ENCODE measurements at regions not wholly inside any gene's neighbourhood (a gene's known extent, or its start where the extent isn't known, plus 50 kb on each side); places are given as distances from the start of the nearest gene placed in this dataset.
A peak's percentile ranks its signal among the peaks of the same experiment; 100 is the strongest.

- Histone ChIP-seq H3K9me3 (ENCODE audit: insufficient read depth, low read depth, low read length) (no peaks in the 10 kb centered on the region), H4K8ac (ENCODE audit: low read depth, low read length) (no peak overlapping the region), H3K23ac (ENCODE audit: low read length) (no peak overlapping the region), H3K79me2 (ENCODE audit: control insufficient read depth, insufficient read depth, low read length, poor library complexity) (no peaks in the 10 kb centered on the region), H3K4me2 (ENCODE audit: low read length) (no peak overlapping the region), H3K18ac (ENCODE audit: low read length) (no peak overlapping the region), H2BK5ac (ENCODE audit: low read depth, low read length, poor library complexity) (no peak overlapping the region), H2AFZ (ENCODE audit: insufficient read depth, low read length, poor library complexity) (no peak overlapping the region), H3K4me1 (ENCODE audit: control insufficient read depth in 1 of 2, insufficient read depth in 2 of 2, low read length in 2 of 2) (no peaks in the 10 kb centered on the region), H3K14ac (ENCODE audit: low read length) (no peak overlapping the region), H3K4ac (ENCODE audit: low read depth, low read length) (no peak overlapping the region), H2AK5ac (ENCODE audit: low read length) (no peak overlapping the region), H4K91ac (ENCODE audit: low read depth, low read length) (no peak overlapping the region), H3K4me3 (ENCODE audit: low read depth, low read length) (no peak overlapping the region), H4K12ac (ENCODE audit: low read depth, low read length) (no peak overlapping the region), H2BK12ac (ENCODE audit: low read length) (no peak overlapping the region), H3K9ac (ENCODE audit: low read length) (no peak overlapping the region), H3K36me3 (ENCODE audit: control insufficient read depth in 1 of 2, insufficient read depth in 2 of 2, low read length in 2 of 2) (no peaks in the 10 kb centered on the region), H2BK120ac (ENCODE audit: insufficient read depth, low read length, poor library complexity) (no peak overlapping the region), H3K79me1 (ENCODE audit: low read length) (no peaks in the 10 kb centered on the region), H3K27me3 (ENCODE audit: insufficient read depth, low read length) (no peaks in the 10 kb centered on the region), H3K27ac (ENCODE audit: low read depth, low read length) (no peak overlapping the region)
- no CpG with 5 or more reads among the region's 2 CpGs for WGBS (ENCODE audit: extremely low coverage, insufficient coverage, insufficient read length)
- peak in 1 of 2 donors; percentile 14 for DNase-seq
These were observed 136.3 kb downstream of the FOXG1 start for GRCh38 chr14:28902930-28903329.

- H2BK120ac ChIP-seq (ENCODE audit: insufficient read depth, low read length, poor library complexity), result no peak overlapping the region
- H3K14ac ChIP-seq (ENCODE audit: low read length), result no peak overlapping the region
- DNase-seq, result no peak
- H3K4me3 ChIP-seq (ENCODE audit: low read depth, low read length), result no peak overlapping the region
- no peak overlapping the region for H4K91ac ChIP-seq (ENCODE audit: low read depth, low read length)
- no peaks in the 10 kb centered on the region for H3K9me3 ChIP-seq (ENCODE audit: insufficient read depth, low read depth, low read length)
- no peak overlapping the region for H2BK12ac ChIP-seq (ENCODE audit: low read length)
- H3K9ac ChIP-seq (ENCODE audit: low read length), result no peak overlapping the region
- no peaks in the 10 kb centered on the region for H3K36me3 ChIP-seq (ENCODE audit: control insufficient read depth in 1 of 2, insufficient read depth in 2 of 2, low read length in 2 of 2)
- H3K23ac ChIP-seq (ENCODE audit: low read length), result no peak overlapping the region
- no peak overlapping the region for H3K4ac ChIP-seq (ENCODE audit: low read depth, low read length)
- H3K27me3 ChIP-seq (ENCODE audit: insufficient read depth, low read length), result no peaks in the 10 kb centered on the region
- H3K79me2 ChIP-seq (ENCODE audit: control insufficient read depth, insufficient read depth, low read length, poor library complexity), result no peaks in the 10 kb centered on the region
- no peak overlapping the region for H4K12ac ChIP-seq (ENCODE audit: low read depth, low read length)
- H4K8ac ChIP-seq (ENCODE audit: low read depth, low read length), result no peak overlapping the region
- no peak overlapping the region for H2AFZ ChIP-seq (ENCODE audit: insufficient read depth, low read length, poor library complexity)
- H3K27ac ChIP-seq (ENCODE audit: low read depth, low read length), result no peak overlapping the region
- no peak overlapping the region for H3K18ac ChIP-seq (ENCODE audit: low read length)
- H2AK5ac ChIP-seq (ENCODE audit: low read length), result no peak overlapping the region
- H2BK5ac ChIP-seq (ENCODE audit: low read depth, low read length, poor library complexity), result no peak overlapping the region
- H3K79me1 ChIP-seq (ENCODE audit: low read length), result no peaks in the 10 kb centered on the region
- H3K4me1 ChIP-seq (ENCODE audit: control insufficient read depth in 1 of 2, insufficient read depth in 2 of 2, low read length in 2 of 2), result no peaks in the 10 kb centered on the region
- H3K4me2 ChIP-seq (ENCODE audit: low read length), result no peak overlapping the region
These were observed 144.9 kb downstream of the FOXG1 start for GRCh38 chr14:28911521-28911920.

GRCh38 chr14:28913056-28913455, 146.5 kb downstream of the FOXG1 start:
- no peak overlapping the region for H4K91ac ChIP-seq (ENCODE audit: low read depth, low read length)
- no peak overlapping the region for H4K12ac ChIP-seq (ENCODE audit: low read depth, low read length)
- H3K4me3 ChIP-seq (ENCODE audit: low read depth, low read length), result no peak overlapping the region
- H3K4ac ChIP-seq (ENCODE audit: low read depth, low read length), result no peak overlapping the region
- H2AFZ ChIP-seq (ENCODE audit: insufficient read depth, low read length, poor library complexity), result no peak overlapping the region
- H3K9me3 ChIP-seq (ENCODE audit: insufficient read depth, low read depth, low read length), result no peaks in the 10 kb centered on the region
- H2BK120ac ChIP-seq (ENCODE audit: insufficient read depth, low read length, poor library complexity), result no peak overlapping the region
- no peaks in the 10 kb centered on the region for H3K79me2 ChIP-seq (ENCODE audit: control insufficient read depth, insufficient read depth, low read length, poor library complexity)
- H3K23ac ChIP-seq (ENCODE audit: low read length), result no peak overlapping the region
- no peak overlapping the region for H3K4me2 ChIP-seq (ENCODE audit: low read length)
- no peaks in the 10 kb centered on the region for H3K27me3 ChIP-seq (ENCODE audit: insufficient read depth, low read length)
- no peak overlapping the region for H3K9ac ChIP-seq (ENCODE audit: low read length)
- no peak overlapping the region for H4K8ac ChIP-seq (ENCODE audit: low read depth, low read length)
- H3K4me1 ChIP-seq (ENCODE audit: control insufficient read depth in 1 of 2, insufficient read depth in 2 of 2, low read length in 2 of 2), result no peaks in the 10 kb centered on the region
- H2BK5ac ChIP-seq (ENCODE audit: low read depth, low read length, poor library complexity), result no peak overlapping the region
- H2AK5ac ChIP-seq (ENCODE audit: low read length), result no peak overlapping the region
- WGBS (ENCODE audit: extremely low coverage, insufficient coverage, insufficient read length), result no CpG with 5 or more reads among the region's 1 CpG
- DNase-seq, result no peak
- H2BK12ac ChIP-seq (ENCODE audit: low read length), result no peak overlapping the region
- H3K18ac ChIP-seq (ENCODE audit: low read length), result no peak overlapping the region
- no peaks in the 10 kb centered on the region for H3K79me1 ChIP-seq (ENCODE audit: low read length)
- no peaks in the 10 kb centered on the region for H3K36me3 ChIP-seq (ENCODE audit: control insufficient read depth in 1 of 2, insufficient read depth in 2 of 2, low read length in 2 of 2)
- H3K14ac ChIP-seq (ENCODE audit: low read length), result no peak overlapping the region
- H3K27ac ChIP-seq (ENCODE audit: low read depth, low read length), result no peak overlapping the region

GRCh38 chr14:28926122-28926521, 159.5 kb downstream of the FOXG1 start:
- WGBS (ENCODE audit: extremely low coverage, insufficient coverage, insufficient read length), result no CpG with 5 or more reads among the region's 1 CpG

More at GRCh38 chr14:28926122-28926521, 159.5 kb downstream of the FOXG1 start:
- H3K4me1 ChIP-seq (ENCODE audit: control insufficient read depth in 1 of 2, insufficient read depth in 2 of 2, low read length in 2 of 2), result no peaks in the 10 kb centered on the region
- H2BK12ac ChIP-seq (ENCODE audit: low read length), result no peak overlapping the region
- H3K18ac ChIP-seq (ENCODE audit: low read length), result no peak overlapping the region
- no peak overlapping the region for H3K27ac ChIP-seq (ENCODE audit: low read depth, low read length)
- H3K9me3 ChIP-seq (ENCODE audit: insufficient read depth, low read depth, low read length), result no peaks in the 10 kb centered on the region
- H3K14ac ChIP-seq (ENCODE audit: low read length), result no peak overlapping the region
- no peak for DNase-seq
- no peak overlapping the region for H2AFZ ChIP-seq (ENCODE audit: insufficient read depth, low read length, poor library complexity)
- no peak overlapping the region for H4K91ac ChIP-seq (ENCODE audit: low read depth, low read length)
- H4K12ac ChIP-seq (ENCODE audit: low read depth, low read length), result no peak overlapping the region
- H3K36me3 ChIP-seq (ENCODE audit: control insufficient read depth in 1 of 2, insufficient read depth in 2 of 2, low read length in 2 of 2), result no peaks in the 10 kb centered on the region
- no peaks in the 10 kb centered on the region for H3K27me3 ChIP-seq (ENCODE audit: insufficient read depth, low read length)
- H3K79me1 ChIP-seq (ENCODE audit: low read length), result no peaks in the 10 kb centered on the region
- H3K9ac ChIP-seq (ENCODE audit: low read length), result no peak overlapping the region
- no peak overlapping the region for H3K4me3 ChIP-seq (ENCODE audit: low read depth, low read length)
- H4K8ac ChIP-seq (ENCODE audit: low read depth, low read length), result no peak overlapping the region
- no peak overlapping the region for H3K4ac ChIP-seq (ENCODE audit: low read depth, low read length)
- no peak overlapping the region for H2BK5ac ChIP-seq (ENCODE audit: low read depth, low read length, poor library complexity)
- H3K79me2 ChIP-seq (ENCODE audit: control insufficient read depth, insufficient read depth, low read length, poor library complexity), result no peaks in the 10 kb centered on the region
- no peak overlapping the region for H3K4me2 ChIP-seq (ENCODE audit: low read length)
- no peak overlapping the region for H3K23ac ChIP-seq (ENCODE audit: low read length)
- H2AK5ac ChIP-seq (ENCODE audit: low read length), result no peak overlapping the region
- no peak overlapping the region for H2BK120ac ChIP-seq (ENCODE audit: insufficient read depth, low read length, poor library complexity)
